H1 (cell line): ENCODE measurements at regions not wholly inside any gene's neighbourhood (a gene's known extent, or its start where the extent isn't known, plus 50 kb on each side); places are given as distances from the start of the nearest gene placed in this dataset.

Experiments
- CTCF ChIA-PET: fragments of 300-600 bp; sonication (Branson Sonifier 250); formaldehyde crosslinking; loops from one replicate; lab custom pipeline; 2021; ENCODE audit not compliant: partially characterized antibody; lab: Charles Lee
- POLR2A ChIA-PET: fragments of 300-600 bp; sonication (Branson Sonifier 250); formaldehyde crosslinking; loops from one replicate; lab custom pipeline; 2021; ENCODE audit warnings: inconsistent platforms; ENCODE audit not compliant: partially characterized antibody; lab: Charles Lee
- DNase-seq, 2 experiments: peaks; one replicate each; pipeline versions ENCODE4 v3.0.0 to v3.0.0-alpha.2; 2010 to 2022; ENCODE audit warnings: low spot score in 2 of 2, low read depth in 1 of 2, mixed read lengths in 1 of 2
- FAIRE-seq: peaks from 2 replicates; lab custom pipeline; 2011; peaks lifted over from hg19 to GRCh38; lab: Jason Lieb, UNC
- H2AFZ ChIP-seq: 2 replicates; pipeline ENCODE4 v1.8.1; 2012; ENCODE audit warnings: low read length, inconsistent platforms
- H2AK5ac ChIP-seq: 2 replicates; pipeline ENCODE4 v1.6.1; 2013; ENCODE audit warnings: low read depth, low read length
- H2BK120ac ChIP-seq: replicated peaks from 2 replicates; pipeline ENCODE3; 2013; ENCODE audit warnings: low read depth, low read length, inconsistent platforms
- H2BK12ac ChIP-seq: 2 replicates; pipeline ENCODE4 v1.6.1; 2013; ENCODE audit warnings: low read depth, low read length
- H2BK15ac ChIP-seq: 2 replicates; pipeline ENCODE4 v1.6.1; 2013; ENCODE audit warnings: low read length
- H2BK20ac ChIP-seq: 2 replicates; pipeline ENCODE4 v1.6.1; 2013; ENCODE audit warnings: low read length
- H2BK5ac ChIP-seq: 2 replicates; pipeline ENCODE4 v1.6.1; 2013; ENCODE audit warnings: low read depth, low read length
- H3K14ac ChIP-seq: 2 replicates; pipeline ENCODE4 v1.6.1; 2013; ENCODE audit warnings: inconsistent platforms; ENCODE audit not compliant: insufficient read length
- H3K18ac ChIP-seq: 2 replicates; pipeline ENCODE4 v1.6.1; 2013; ENCODE audit warnings: low read length; ENCODE audit errors: extremely low read depth
- H3K23ac ChIP-seq: 2 replicates; pipeline ENCODE4 v1.6.1; 2013; ENCODE audit warnings: inconsistent platforms; ENCODE audit not compliant: insufficient read length
- H3K23me2 ChIP-seq: 2 replicates; pipeline ENCODE4 v1.6.1; 2013; ENCODE audit warnings: low read depth, low read length
- H3K27ac ChIP-seq: 2 replicates; pipeline ENCODE4 v1.6.1; 2011; ENCODE audit warnings: low read depth, low read length, inconsistent platforms
- H3K27me3 ChIP-seq, 4 experiments: replicated peaks in 1 of 4; 1 replicate in 1 of 4; 2 replicates in 3 of 4; pipeline versions ENCODE4 v1.6.1 to v1.8.1; 2011 to 2013; ENCODE audit warnings: low read length in 3 of 4, mild to moderate bottlenecking in 3 of 4, inconsistent platforms in 2 of 4, mixed read lengths in 2 of 4, moderate library complexity in 1 of 4; ENCODE audit not compliant: control insufficient read depth in 3 of 4, insufficient read depth in 3 of 4; ENCODE audit errors: extremely low read depth in 1 of 4
- H3K36me3 ChIP-seq, 4 experiments: 2 replicates each; pipeline versions ENCODE4 v1.6.1 to v1.8.1; 2011 to 2013; ENCODE audit warnings: mild to moderate bottlenecking in 4 of 4, low read length in 3 of 4, moderate library complexity in 2 of 4, control low read depth in 1 of 4, inconsistent platforms in 1 of 4; ENCODE audit not compliant: insufficient read depth in 4 of 4, control insufficient read depth in 2 of 4
- H3K4ac ChIP-seq: replicated peaks from 2 replicates; pipeline ENCODE3; 2013; ENCODE audit warnings: low read length, low read depth, mixed read lengths, inconsistent platforms; ENCODE audit not compliant: insufficient read length
- H3K4me1 ChIP-seq, 4 experiments: replicated peaks in 1 of 4; 1 replicate in 1 of 4; 2 replicates in 3 of 4; pipeline versions ENCODE4 v1.6.1 to v1.8.1; 2011 to 2013; ENCODE audit warnings: low read length in 3 of 4, inconsistent platforms in 2 of 4, mixed read lengths in 1 of 4; ENCODE audit not compliant: insufficient read depth in 4 of 4, control insufficient read depth in 3 of 4
- H3K4me2 ChIP-seq, 2 experiments: 2 replicates each; pipeline versions ENCODE4 v1.6.1 to v1.8.1; 2011 to 2013; ENCODE audit warnings: low read depth in 2 of 2, low read length in 2 of 2, control low read depth in 1 of 2, inconsistent platforms in 1 of 2, mild to moderate bottlenecking in 1 of 2; ENCODE audit not compliant: insufficient read depth in 1 of 2
- H3K4me3 ChIP-seq, 4 experiments: fragments of 200-600, 300-600 bp in 1 of 4; sonication (generic), shearing (Covaris generic), sonication (Bioruptor Twin) in 1 of 4; 2 replicates each; pipeline versions ENCODE4 v1.5.1 to v1.8.1; 2011 to 2016; ENCODE audit warnings: low read length in 4 of 4, low read depth in 3 of 4, control low read depth in 2 of 4, inconsistent platforms in 2 of 4, mild to moderate bottlenecking in 2 of 4, mixed read lengths in 1 of 4, moderate library complexity in 1 of 4; ENCODE audit not compliant: insufficient read depth in 2 of 4; ENCODE audit errors: extremely low read depth in 1 of 4
- H3K56ac ChIP-seq: replicated peaks from 2 replicates; pipeline ENCODE3; 2013; ENCODE audit warnings: low read depth, mild to moderate bottlenecking, mixed read lengths, low read length, inconsistent platforms; ENCODE audit not compliant: insufficient read length
- H3K79me1 ChIP-seq: 2 replicates; pipeline ENCODE4 v1.6.1; 2013; ENCODE audit warnings: low read depth, low read length, control low read depth
- H3K79me2 ChIP-seq, 2 experiments: 2 replicates each; pipeline versions ENCODE4 v1.6.1 to v1.8.1; 2012 to 2013; ENCODE audit warnings: low read length in 2 of 2, mild to moderate bottlenecking in 2 of 2, inconsistent platforms in 1 of 2; ENCODE audit not compliant: insufficient read depth in 2 of 2, control insufficient read depth in 1 of 2
- H3K9ac ChIP-seq, 4 experiments: replicated peaks in 1 of 4; 1 replicate in 1 of 4; 2 replicates in 3 of 4; pipeline versions ENCODE4 v1.6.1 to v1.8.1; 2011 to 2013; ENCODE audit warnings: low read depth in 3 of 4, low read length in 3 of 4, control low read depth in 2 of 4, mild to moderate bottlenecking in 2 of 4, moderate library complexity in 2 of 4, inconsistent platforms in 1 of 4; ENCODE audit errors: extremely low read depth in 1 of 4
- H3K9me3 ChIP-seq, 2 experiments: 2 replicates each; pipeline versions ENCODE4 v1.6.1 to v1.8.1; 2012 to 2013; ENCODE audit warnings: mild to moderate bottlenecking in 2 of 2, moderate library complexity in 2 of 2, control low read depth in 1 of 2, inconsistent platforms in 1 of 2, low read depth in 1 of 2, low read length in 1 of 2, mixed read lengths in 1 of 2; ENCODE audit not compliant: insufficient read depth in 2 of 2
- H4K20me1 ChIP-seq, 2 experiments: replicated peaks in 1 of 2; 2 replicates each; pipeline versions ENCODE3 to v1.8.1; 2011 to 2013; ENCODE audit warnings: inconsistent platforms in 2 of 2, low read length in 2 of 2, mild to moderate bottlenecking in 1 of 2; ENCODE audit not compliant: insufficient read depth in 2 of 2, control insufficient read depth in 1 of 2
- H4K5ac ChIP-seq: 2 replicates; pipeline ENCODE4 v1.6.1; 2013; ENCODE audit warnings: low read length, low read depth, mixed read lengths, inconsistent platforms; ENCODE audit not compliant: insufficient read length
- H4K8ac ChIP-seq: 2 replicates; pipeline ENCODE4 v1.8.0; 2013; ENCODE audit warnings: mild to moderate bottlenecking, moderate library complexity, low read length, inconsistent platforms; ENCODE audit not compliant: insufficient read depth; ENCODE audit errors: extremely low read depth
- H4K91ac ChIP-seq: replicated peaks from 2 replicates; pipeline ENCODE3; 2013; ENCODE audit warnings: low read length, mixed read lengths, inconsistent platforms; ENCODE audit not compliant: insufficient read length
- RNF2 ChIP-seq: fragments of 200-900, 300-1000 bp; sonication (generic); IDR thresholded peaks from 2 replicates; pipeline ENCODE4 v1.7.1; 2016; ENCODE audit warnings: borderline replicate concordance, low read depth, mild to moderate bottlenecking, antibody characterized with exemption, low read length; ENCODE audit not compliant: poor library complexity, severe bottlenecking; ENCODE audit errors: missing control alignments
- WGBS, 2 experiments: shearing (Covaris generic) in 1 of 2; methylation state at CpG; one replicate each; pipeline versions ENCODE4 v1.1.6 to v1.1.7; 2013 to 2015; ENCODE audit warnings: low lambda C conversion rate in 2 of 2, mixed read lengths in 2 of 2, inconsistent platforms in 1 of 2, low coverage in 1 of 2, missing lambda C conversion rate in 1 of 2; ENCODE audit not compliant: insufficient replicate concordance in 2 of 2, insufficient coverage in 1 of 2, insufficient read length in 1 of 2; ENCODE audit errors: extremely low coverage in 1 of 2, missing lambda C conversion rate in 1 of 2; 5-methylcytosine and 5-hydroxymethylcytosine counted together

GRCh38 chr3:13700889-13701288, 152.0 kb downstream of the FBLN2 start:
- FAIRE-seq, result no peak
- Histone ChIP-seq H3K4me2 (no peak overlapping the region), H2AK5ac (no peak overlapping the region), H3K18ac (no peak overlapping the region), H2BK120ac (no peak overlapping the region), H4K8ac (no peak overlapping the region), H3K4me1 (peaks cover 5 to 15% (median 7%) of the 10 kb centered on the region in 4 experiments), H3K23me2 (no peaks in the 10 kb centered on the region; the same call in 1 of the 2 replicates)
- POLR2A ChIA-PET, result no interaction called here
- no peak for TF ChIP-seq RNF2
- TF ChIP-seq, all 59 proteins: peak for 0
- Histone ChIP-seq H3K4ac (no peak overlapping the region), H3K79me1 (no peaks in the 10 kb centered on the region), H2BK15ac (0 out of 2 replicates have a peak overlapping the region, but pooled peaks have one; percentile 40), H3K14ac (no peak overlapping the region), H3K36me3 (no peaks in the 10 kb centered on the region), H3K27ac (no peak overlapping the region), H2BK20ac (peak overlapping the region; percentile 43; the same call in 1 of the 2 replicates), H4K20me1 (no peaks in the 10 kb centered on the region), H3K4me3 (no peak overlapping the region), H3K79me2 (no peaks in the 10 kb centered on the region), H4K91ac (no peak overlapping the region), H2BK12ac (0 out of 2 replicates have a peak overlapping the region, but pooled peaks have one; percentile 60), H4K5ac (no peak overlapping the region), H3K56ac (no peak overlapping the region), H3K27me3 (no peaks in the 10 kb centered on the region), H2BK5ac (0 out of 2 replicates have a peak overlapping the region, but pooled peaks have one; percentile 23), H3K9me3 (peaks cover 0 to 4% of the 10 kb centered on the region in 2 experiments; a peak in 1 of 4 replicates), H2AFZ (no peak overlapping the region), H3K23ac (no peak overlapping the region), H3K9ac (no peak overlapping the region)
- WGBS, 2 experiments, result 87% methylated on average over 8 of the region's 8 CpGs; no CpG with 5 or more reads in 1 of the 2 experiments
- CTCF ChIA-PET, result interaction anchor here (0.8 to 3.8 kb wide), 17 partner anchors 11 to 207 kb away, joined by 3 to 16 read pairs (median 4); partner anchors contain the start of gene WNT7A
- no peak for DNase-seq
